ENCODE measurements at regions not wholly inside any gene's neighbourhood (a gene's known extent, or its start where the extent isn't known, plus 50 kb on each side); places are given as distances from the start of the nearest gene placed in this dataset.

DNA sequence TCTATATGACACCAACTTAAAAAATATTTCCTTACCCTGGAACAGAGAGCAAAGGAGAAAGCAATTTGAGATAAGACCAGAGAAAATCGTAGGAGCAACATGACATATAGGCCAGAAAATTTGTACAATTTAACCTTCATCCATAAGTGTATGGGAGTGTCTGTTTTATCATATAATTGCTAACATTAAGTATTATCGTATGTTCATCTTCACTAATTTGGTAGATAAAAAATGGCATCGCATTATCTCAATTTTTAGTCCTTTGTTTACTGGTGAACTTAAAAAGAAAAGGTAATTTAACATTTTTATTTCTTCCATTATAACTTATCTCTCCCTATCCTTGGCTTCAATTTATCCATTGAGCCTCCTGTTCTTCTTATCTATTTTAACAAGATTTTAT is 873.4 kb downstream of the KCNMA1 start:
- Histone ChIP-seq H3K4me3 (ENCODE audit: control extremely low read depth in 1 of 5, extremely low read depth in 1 of 5, insufficient read depth in 1 of 5, low read depth in 2 of 5, low read length in 4 of 5) (no peak overlapping the region), H2AFZ (ENCODE audit: insufficient read depth, low read depth, low read length, poor library complexity, severe bottlenecking) (no peak overlapping the region), H3K4me2 (replicated peaks; ENCODE audit: low read depth, low read length, poor library complexity, severe bottlenecking) (no peak overlapping the region), H3K4me1 (ENCODE audit: control insufficient read depth in 2 of 2, insufficient read depth in 2 of 2, low read length in 2 of 2) (no peaks in the 10 kb centered on the region), H3K9ac (ENCODE audit: low read length) (no peak overlapping the region), H3K27me3 (replicated peaks in 1 of 4; ENCODE audit: control extremely low read depth in 1 of 4, control insufficient read depth in 3 of 4, insufficient read depth in 4 of 4, low read length in 3 of 4) (no peaks in the 10 kb centered on the region), H3K9me3 (ENCODE audit: control extremely low read depth in 1 of 3, control insufficient read depth in 2 of 3, insufficient read depth in 1 of 3, low read length in 2 of 3) (no peaks in the 10 kb centered on the region), H3K27ac (ENCODE audit: low read length in 2 of 2) (no peak overlapping the region), H4K20me1 (ENCODE audit: control insufficient read depth, insufficient read depth, low read length, poor library complexity, severe bottlenecking) (no peaks in the 10 kb centered on the region), H3K79me2 (ENCODE audit: control insufficient read depth, insufficient read depth, low read length) (no peaks in the 10 kb centered on the region), H3K36me3 (replicated peaks in 1 of 2; ENCODE audit: control extremely low read depth in 1 of 2, control insufficient read depth in 1 of 2, extremely low read depth in 1 of 2, insufficient read depth in 2 of 2, low read length in 1 of 2) (no peaks in the 10 kb centered on the region)
- Mint-ChIP-seq H3K27me3 (no peaks in the 10 kb centered on the region), H3K4me1 (no peaks in the 10 kb centered on the region), H3K9me3 (ENCODE audit: insufficient read depth) (no peaks in the 10 kb centered on the region), H3K27ac (no peak overlapping the region), H3K4me3 (no peak overlapping the region)
- POLR2A ChIA-PET: no interaction called here
- no CpG with 5 or more reads among the region's 3 CpGs for WGBS (ENCODE audit: insufficient coverage)
- TF ChIP-seq EZH2 (IDR thresholded peaks at IDR 0.05; ENCODE audit: borderline replicate concordance, insufficient read depth, low read depth, low read length, poor library complexity, severe bottlenecking): no peak
- TF ChIP-seq, protein P1, sequence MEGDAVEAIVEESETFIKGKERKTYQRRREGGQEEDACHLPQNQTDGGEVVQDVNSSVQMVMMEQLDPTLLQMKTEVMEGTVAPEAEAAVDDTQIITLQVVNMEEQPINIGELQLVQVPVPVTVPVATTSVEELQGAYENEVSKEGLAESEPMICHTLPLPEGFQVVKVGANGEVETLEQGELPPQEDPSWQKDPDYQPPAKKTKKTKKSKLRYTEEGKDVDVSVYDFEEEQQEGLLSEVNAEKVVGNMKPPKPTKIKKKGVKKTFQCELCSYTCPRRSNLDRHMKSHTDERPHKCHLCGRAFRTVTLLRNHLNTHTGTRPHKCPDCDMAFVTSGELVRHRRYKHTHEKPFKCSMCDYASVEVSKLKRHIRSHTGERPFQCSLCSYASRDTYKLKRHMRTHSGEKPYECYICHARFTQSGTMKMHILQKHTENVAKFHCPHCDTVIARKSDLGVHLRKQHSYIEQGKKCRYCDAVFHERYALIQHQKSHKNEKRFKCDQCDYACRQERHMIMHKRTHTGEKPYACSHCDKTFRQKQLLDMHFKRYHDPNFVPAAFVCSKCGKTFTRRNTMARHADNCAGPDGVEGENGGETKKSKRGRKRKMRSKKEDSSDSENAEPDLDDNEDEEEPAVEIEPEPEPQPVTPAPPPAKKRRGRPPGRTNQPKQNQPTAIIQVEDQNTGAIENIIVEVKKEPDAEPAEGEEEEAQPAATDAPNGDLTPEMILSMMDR (IDR thresholded peaks at IDR 0.05): no peak
- CTCF ChIA-PET: no interaction called here
- DNase-seq: no peak
- no peak for ATAC-seq (ENCODE audit: low read depth)
- intact Hi-C loops (cut with micrococcal nuclease): no loop called here

DNA sequence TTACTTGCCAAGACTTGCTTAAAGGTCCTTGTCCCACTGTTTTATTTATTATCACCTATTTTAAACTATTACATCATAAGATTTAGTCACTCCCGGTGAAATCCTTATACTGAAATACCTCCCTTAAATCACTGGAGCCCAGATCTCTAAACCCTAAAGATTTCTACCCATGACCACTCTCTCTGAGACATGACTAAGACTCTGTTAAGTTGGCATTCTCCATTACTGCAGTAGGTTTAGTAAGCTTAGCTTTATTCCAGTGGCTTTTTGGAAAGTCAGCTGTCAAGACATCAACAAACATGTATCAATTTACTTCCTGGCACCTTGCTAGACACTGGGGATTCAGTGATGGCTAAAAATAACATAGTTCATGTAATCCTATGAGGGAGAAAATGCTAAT is 874.2 kb downstream of the KCNMA1 start:
- Histone ChIP-seq H3K4me1 (ENCODE audit: control insufficient read depth in 2 of 2, insufficient read depth in 2 of 2, low read length in 2 of 2) (no peaks in the 10 kb centered on the region), H3K36me3 (replicated peaks in 1 of 2; ENCODE audit: control extremely low read depth in 1 of 2, control insufficient read depth in 1 of 2, extremely low read depth in 1 of 2, insufficient read depth in 2 of 2, low read length in 1 of 2) (no peaks in the 10 kb centered on the region), H3K4me3 (ENCODE audit: control extremely low read depth in 1 of 5, extremely low read depth in 1 of 5, insufficient read depth in 1 of 5, low read depth in 2 of 5, low read length in 4 of 5) (no peak overlapping the region), H3K9me3 (ENCODE audit: control extremely low read depth in 1 of 3, control insufficient read depth in 2 of 3, insufficient read depth in 1 of 3, low read length in 2 of 3) (no peaks in the 10 kb centered on the region), H3K4me2 (replicated peaks; ENCODE audit: low read depth, low read length, poor library complexity, severe bottlenecking) (no peak overlapping the region), H4K20me1 (ENCODE audit: control insufficient read depth, insufficient read depth, low read length, poor library complexity, severe bottlenecking) (no peaks in the 10 kb centered on the region), H3K27ac (ENCODE audit: low read length in 2 of 2) (no peak overlapping the region), H3K79me2 (ENCODE audit: control insufficient read depth, insufficient read depth, low read length) (no peaks in the 10 kb centered on the region), H2AFZ (ENCODE audit: insufficient read depth, low read depth, low read length, poor library complexity, severe bottlenecking) (no peak overlapping the region), H3K9ac (ENCODE audit: low read length) (no peak overlapping the region), H3K27me3 (replicated peaks in 1 of 4; ENCODE audit: control extremely low read depth in 1 of 4, control insufficient read depth in 3 of 4, insufficient read depth in 4 of 4, low read length in 3 of 4) (no peaks in the 10 kb centered on the region)
- Mint-ChIP-seq H3K4me3 (no peak overlapping the region), H3K27me3 (no peaks in the 10 kb centered on the region), H3K4me1 (no peaks in the 10 kb centered on the region), H3K27ac (no peak overlapping the region), H3K9me3 (ENCODE audit: insufficient read depth) (no peaks in the 10 kb centered on the region)
- ChIA-PET POLR2A (no interaction called here), CTCF (interaction anchor here (0.6 kb wide), 1 partner anchor 90 kb away, joined by 4 read pairs; no protein-coding TSS in a partner anchor)
- 100% methylated on average over 1 of the region's 1 CpG for WGBS (ENCODE audit: insufficient coverage)
- TF ChIP-seq EZH2 (IDR thresholded peaks at IDR 0.05; ENCODE audit: borderline replicate concordance, insufficient read depth, low read depth, low read length, poor library complexity, severe bottlenecking): no peak
- TF ChIP-seq, protein P1 (IDR thresholded peaks at IDR 0.05): no peak
- ATAC-seq (ENCODE audit: low read depth) (no peak), DNase-seq (no peak)
- intact Hi-C loops (cut with micrococcal nuclease): no loop called here

Data from B cell (primary cell).